Uterus (tissue), 2 donors: ENCODE measurements at regions not wholly inside any gene's neighbourhood (a gene's known extent, or its start where the extent isn't known, plus 50 kb on each side); places are given as distances from the start of the nearest gene placed in this dataset.

Source experiments
- POLR2A ChIP-seq, 2 donors: fragments of 450-650 bp; IDR thresholded peaks; one replicate each; pipeline ENCODE4 v1.6.1; 2016; ENCODE audit warnings: antibody characterized with exemption in 2 of 2, mild to moderate bottlenecking in 1 of 2, moderate library complexity in 1 of 2
- TF ChIP-seq, protein P1 (sequence below), 4 experiments: fragments of 200-600 bp in 2 of 4; fragments of 450-650 bp in 2 of 4; sonication (generic) in 2 of 4; IDR thresholded peaks; one replicate each; pipeline ENCODE4 v1.5.1; 2016 to 2019; ENCODE audit warnings: antibody characterized with exemption in 4 of 4, mild to moderate bottlenecking in 2 of 4, moderate library complexity in 1 of 4

DNA sequence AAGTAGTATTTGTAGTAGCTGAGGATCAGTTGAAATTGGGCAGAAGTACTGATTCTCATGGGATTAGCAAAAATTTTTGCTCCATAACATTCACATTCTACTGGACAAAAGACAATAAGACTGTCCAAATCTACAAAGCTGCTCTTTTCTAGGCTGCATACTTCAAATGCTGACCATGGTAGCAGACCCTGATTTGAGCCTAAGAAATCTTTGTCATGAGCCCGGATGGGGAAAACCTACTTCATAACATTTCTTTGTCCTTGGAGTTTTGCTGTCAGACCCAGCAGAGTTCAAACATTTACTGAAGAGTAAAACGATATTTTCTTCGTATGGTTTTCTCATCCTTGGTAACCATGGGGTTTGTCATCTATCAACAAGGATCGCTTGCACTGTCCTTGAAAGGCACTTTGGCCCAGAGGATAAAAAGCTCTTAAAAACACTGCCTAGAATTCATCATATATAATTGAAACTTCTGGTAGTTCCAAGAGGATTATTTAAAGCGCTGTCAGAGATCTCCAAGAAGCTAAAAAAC, 216.9 kb downstream of the CAVIN4 start:
- no peak for TF ChIP-seq POLR2A (IDR thresholded peaks at IDR 0.05)
- TF ChIP-seq, protein P1, sequence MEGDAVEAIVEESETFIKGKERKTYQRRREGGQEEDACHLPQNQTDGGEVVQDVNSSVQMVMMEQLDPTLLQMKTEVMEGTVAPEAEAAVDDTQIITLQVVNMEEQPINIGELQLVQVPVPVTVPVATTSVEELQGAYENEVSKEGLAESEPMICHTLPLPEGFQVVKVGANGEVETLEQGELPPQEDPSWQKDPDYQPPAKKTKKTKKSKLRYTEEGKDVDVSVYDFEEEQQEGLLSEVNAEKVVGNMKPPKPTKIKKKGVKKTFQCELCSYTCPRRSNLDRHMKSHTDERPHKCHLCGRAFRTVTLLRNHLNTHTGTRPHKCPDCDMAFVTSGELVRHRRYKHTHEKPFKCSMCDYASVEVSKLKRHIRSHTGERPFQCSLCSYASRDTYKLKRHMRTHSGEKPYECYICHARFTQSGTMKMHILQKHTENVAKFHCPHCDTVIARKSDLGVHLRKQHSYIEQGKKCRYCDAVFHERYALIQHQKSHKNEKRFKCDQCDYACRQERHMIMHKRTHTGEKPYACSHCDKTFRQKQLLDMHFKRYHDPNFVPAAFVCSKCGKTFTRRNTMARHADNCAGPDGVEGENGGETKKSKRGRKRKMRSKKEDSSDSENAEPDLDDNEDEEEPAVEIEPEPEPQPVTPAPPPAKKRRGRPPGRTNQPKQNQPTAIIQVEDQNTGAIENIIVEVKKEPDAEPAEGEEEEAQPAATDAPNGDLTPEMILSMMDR (IDR thresholded peaks at IDR 0.05), result no peak
